ENCODE measurements at regions not wholly inside any gene's neighbourhood (a gene's known extent, or its start where the extent isn't known, plus 50 kb on each side); places are given as distances from the start of the nearest gene placed in this dataset.

GRCh38 chr12:65638324-65638723 is 186.0 kb upstream of the HMGA2 start:
- TF ChIP-seq POLR2A (IDR thresholded peaks at IDR 0.05) (no peak), CTCF (IDR thresholded peaks at IDR 0.05) (no peak), POLR2AphosphoS5 (IDR thresholded peaks at IDR 0.05) (no peak), EP300 (IDR thresholded peaks at IDR 0.05; ENCODE audit: low read depth) (no peak)

All from transverse colon (tissue), 4 donors.